AG04449 (cell line): ENCODE measurements at regions not wholly inside any gene's neighbourhood (a gene's known extent, or its start where the extent isn't known, plus 50 kb on each side); places are given as distances from the start of the nearest gene placed in this dataset.
"Not testable (repeated sequence)": the region's sequence is repeated elsewhere in the genome, so short reads cannot be mapped to it uniquely, and the experiment has no call there.

Experiments
- CTCF ChIA-PET: fragments of 350-600 bp; formaldehyde crosslinking; extraction: SDS; loops from one replicate; lab custom pipeline; 2021; ENCODE audit warnings: antibody characterized with exemption; lab: Yijun Ruan, JAX
- POLR2A ChIA-PET: fragments of 400-600, 350-600 bp; formaldehyde crosslinking; extraction: SDS; loops from one replicate; lab custom pipeline; 2020; ENCODE audit warnings: antibody characterized with exemption, inconsistent platforms; lab: Yijun Ruan, JAX
- DNase-seq: peaks from one replicate; pipeline ENCODE4 v3.0.0-alpha.2; 2010; ENCODE audit warnings: low read depth, low spot score
- H3K4me3 ChIP-seq: 2 replicates; pipeline ENCODE4 v1.5.1; 2011; ENCODE audit warnings: low read depth, mild to moderate bottlenecking, control low read depth, low read length
- TF ChIP-seq, protein P1 (sequence below): IDR thresholded peaks from one replicate; pipeline ENCODE4 v1.5.1; 2011; ENCODE audit warnings: mild to moderate bottlenecking, moderate library complexity, low read length, control low read depth, inconsistent platforms; ENCODE audit not compliant: insufficient read depth; ENCODE audit errors: missing control alignments

GRCh38 chr10:36421992-36422391 lies 703.4 kb upstream of the ANKRD30A start:
- TF ChIP-seq, protein P1, sequence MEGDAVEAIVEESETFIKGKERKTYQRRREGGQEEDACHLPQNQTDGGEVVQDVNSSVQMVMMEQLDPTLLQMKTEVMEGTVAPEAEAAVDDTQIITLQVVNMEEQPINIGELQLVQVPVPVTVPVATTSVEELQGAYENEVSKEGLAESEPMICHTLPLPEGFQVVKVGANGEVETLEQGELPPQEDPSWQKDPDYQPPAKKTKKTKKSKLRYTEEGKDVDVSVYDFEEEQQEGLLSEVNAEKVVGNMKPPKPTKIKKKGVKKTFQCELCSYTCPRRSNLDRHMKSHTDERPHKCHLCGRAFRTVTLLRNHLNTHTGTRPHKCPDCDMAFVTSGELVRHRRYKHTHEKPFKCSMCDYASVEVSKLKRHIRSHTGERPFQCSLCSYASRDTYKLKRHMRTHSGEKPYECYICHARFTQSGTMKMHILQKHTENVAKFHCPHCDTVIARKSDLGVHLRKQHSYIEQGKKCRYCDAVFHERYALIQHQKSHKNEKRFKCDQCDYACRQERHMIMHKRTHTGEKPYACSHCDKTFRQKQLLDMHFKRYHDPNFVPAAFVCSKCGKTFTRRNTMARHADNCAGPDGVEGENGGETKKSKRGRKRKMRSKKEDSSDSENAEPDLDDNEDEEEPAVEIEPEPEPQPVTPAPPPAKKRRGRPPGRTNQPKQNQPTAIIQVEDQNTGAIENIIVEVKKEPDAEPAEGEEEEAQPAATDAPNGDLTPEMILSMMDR = no peak
- CTCF ChIA-PET = no interaction called here
- POLR2A ChIA-PET = no interaction called here
- DNase-seq = no peak
- H3K4me3 ChIP-seq = no peak overlapping the region

GRCh38 chr10:36416513-36416912 lies 708.9 kb upstream of the ANKRD30A start:
- no peak overlapping the region for H3K4me3 ChIP-seq
- CTCF ChIA-PET = no interaction called here
- no peak for DNase-seq
- POLR2A ChIA-PET = no interaction called here
- TF ChIP-seq, protein P1 = no peak

GRCh38 chr10:36412942-36413341 lies 712.5 kb upstream of the ANKRD30A start:
- ChIA-PET POLR2A (no interaction called here), CTCF (no interaction called here)
- no peak overlapping the region for H3K4me3 ChIP-seq
- DNase-seq = no peak
- TF ChIP-seq, protein P1 = no peak

DNA sequence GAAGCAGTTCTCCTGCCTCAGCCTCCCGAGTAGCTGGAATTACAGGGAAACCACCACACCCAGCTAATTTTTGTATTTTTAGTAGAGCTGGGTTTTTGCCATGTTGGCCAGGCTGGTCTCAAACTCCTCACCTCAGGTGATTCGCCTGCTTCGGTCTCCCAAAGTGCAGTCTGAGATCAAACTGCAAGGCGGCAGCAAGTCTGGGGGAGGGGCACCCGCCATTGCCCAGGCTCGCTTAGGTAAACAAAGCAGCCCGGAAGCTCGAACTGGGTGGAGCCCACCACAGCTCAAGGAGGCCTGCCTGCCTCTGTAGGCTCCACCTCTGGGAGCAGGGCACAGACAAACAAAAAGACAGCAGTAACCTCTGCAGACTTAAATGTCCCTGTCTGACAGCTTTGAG lies 725.2 kb upstream of the ANKRD30A start:
- POLR2A ChIA-PET, H3K4me3 ChIP-seq, DNase-seq: not testable (repeated sequence)
- CTCF ChIA-PET = interaction anchor here (1.1 kb wide), 1 partner anchor 380 kb away, joined by 3 read pairs; no protein-coding TSS in a partner anchor

DNA sequence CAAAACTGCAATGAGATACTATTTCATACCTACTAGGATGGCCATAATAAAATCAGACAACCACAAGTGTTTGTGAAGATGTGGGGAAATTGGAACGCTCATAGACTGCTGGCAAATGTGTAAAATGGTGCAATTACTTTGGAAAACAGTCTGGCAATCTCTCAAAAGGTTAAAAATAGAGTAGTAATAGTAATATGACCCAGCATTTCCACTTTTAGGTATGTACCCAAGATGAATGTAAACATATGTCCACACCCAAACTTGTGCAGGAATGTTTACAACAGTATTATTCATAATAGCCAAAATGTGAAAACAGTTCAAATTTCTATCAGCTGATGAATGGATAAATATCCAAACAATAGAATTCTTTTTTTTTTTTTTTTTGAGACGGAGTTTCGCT lies 731.6 kb upstream of the ANKRD30A start:
- H3K4me3 ChIP-seq = no peak overlapping the region
- TF ChIP-seq, protein P1 = no peak
- POLR2A ChIA-PET = no interaction called here
- no peak for DNase-seq
- CTCF ChIA-PET = no interaction called here

GRCh38 chr10:36391405-36391804 lies 734.0 kb upstream of the ANKRD30A start:
- H3K4me3 ChIP-seq = no peak overlapping the region
- ChIA-PET CTCF (no interaction called here), POLR2A (no interaction called here)
- DNase-seq = no peak
- TF ChIP-seq, protein P1 = no peak

DNA sequence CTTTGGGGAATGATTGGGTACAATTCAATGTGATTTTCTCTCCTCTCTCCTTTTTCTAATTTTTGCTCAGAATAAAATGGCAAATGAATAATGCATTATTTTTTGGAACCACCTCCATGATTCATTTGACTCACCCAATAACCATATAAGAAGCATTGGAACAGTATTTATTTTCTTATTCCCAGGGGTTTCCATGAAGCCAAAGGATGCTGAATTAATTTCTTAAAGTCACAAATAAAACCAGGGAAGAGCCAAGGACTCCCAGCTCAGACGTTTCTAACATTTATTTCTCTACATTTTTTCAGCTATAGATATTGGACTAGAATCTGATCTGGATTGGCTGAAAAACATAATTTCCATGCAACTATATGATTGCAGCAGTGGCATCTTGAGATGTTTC lies 735.2 kb upstream of the ANKRD30A start:
- no peak overlapping the region for H3K4me3 ChIP-seq
- no peak for DNase-seq
- CTCF ChIA-PET = no interaction called here
- POLR2A ChIA-PET = no interaction called here
- TF ChIP-seq, protein P1 = no peak
